ENCODE measurements at regions not wholly inside any gene's neighbourhood (a gene's known extent, or its start where the extent isn't known, plus 50 kb on each side); places are given as distances from the start of the nearest gene placed in this dataset.

DNA sequence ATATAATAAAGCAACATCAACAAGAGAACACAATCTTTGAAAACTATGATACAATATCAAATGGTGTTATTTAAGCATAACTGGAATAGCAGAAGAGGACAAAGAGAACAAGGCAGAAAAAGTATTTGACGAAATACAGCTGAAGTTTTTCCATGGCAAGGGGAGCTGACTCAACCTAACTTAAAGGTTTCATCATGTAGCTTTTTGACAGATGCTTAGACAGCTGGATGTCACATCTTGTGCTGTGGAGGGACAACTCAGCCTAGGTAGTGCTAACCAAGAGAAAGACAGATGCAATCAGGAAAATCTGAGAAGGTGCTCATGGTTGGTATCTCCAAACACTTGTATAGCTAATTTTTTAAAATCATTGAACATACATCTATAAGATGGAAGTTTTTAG, 208.2 kb downstream of the TFEC start:
- TF ChIP-seq CTCF (conservative IDR thresholded peaks at IDR 0.05; ENCODE audit: low read depth in 2 of 2) (no peak), POLR2AphosphoS5 (IDR thresholded peaks at IDR 0.05; ENCODE audit: low read depth) (no peak), EZH2phosphoT487 (IDR thresholded peaks at IDR 0.05; ENCODE audit: unreplicated experiment) (no peak), ETS1 (IDR thresholded peaks at IDR 0.05) (no peak), REST (IDR thresholded peaks at IDR 0.05; ENCODE audit: unreplicated experiment) (no peak), EZH2 (IDR thresholded peaks at IDR 0.05; ENCODE audit: low read depth, unreplicated experiment) (no peak), STAT1 (IDR thresholded peaks at IDR 0.05; ENCODE audit: unreplicated experiment) (no peak), CREB1 (CRISPR knock-in tag; IDR thresholded peaks at IDR 0.05; ENCODE audit: low read depth) (no peak), ZNF462 (CRISPR knock-in tag; IDR thresholded peaks at IDR 0.05) (no peak), JUNB (IDR thresholded peaks at IDR 0.05; ENCODE audit: unreplicated experiment) (no peak), ZNF114 (CRISPR knock-in tag; IDR thresholded peaks at IDR 0.05) (no peak), NANOG (IDR thresholded peaks at IDR 0.05; ENCODE audit: borderline replicate concordance) (no peak), ZNF331 (CRISPR knock-in tag; IDR thresholded peaks at IDR 0.05; ENCODE audit: low read depth) (no peak)
